ENCODE measurements at regions not wholly inside any gene's neighbourhood (a gene's known extent, or its start where the extent isn't known, plus 50 kb on each side); places are given as distances from the start of the nearest gene placed in this dataset.

GRCh38 chr2:75277111-75277510 lies 77.8 kb upstream of the TACR1 start:
- DNase-seq: no peak

GRCh38 chr2:75276093-75277029 lies 77.0 kb upstream of the TACR1 start:
- no peak for DNase-seq

GRCh38 chr2:75274936-75275335 lies 75.6 kb upstream of the TACR1 start:
- no peak for DNase-seq

- no peak for DNase-seq
Measured at GRCh38 chr2:75268112-75268511, 68.8 kb upstream of the TACR1 start.

GRCh38 chr2:75261923-75262322 lies 62.6 kb upstream of the TACR1 start:
- no peak for DNase-seq

GRCh38 chr2:75260946-75261345 lies 61.6 kb upstream of the TACR1 start:
- DNase-seq: no peak

- no peak for DNase-seq
Measured at GRCh38 chr2:75258620-75259019, 59.3 kb upstream of the TACR1 start.

GRCh38 chr2:75256485-75256884 lies 57.2 kb upstream of the TACR1 start:
- DNase-seq: no peak

GRCh38 chr2:75253526-75253925 lies 54.2 kb upstream of the TACR1 start:
- no peak for DNase-seq

- DNase-seq: no peak
Measured at GRCh38 chr2:75251896-75252295, 52.6 kb upstream of the TACR1 start.
